Brain microvascular endothelial cell (primary cell): ENCODE measurements at regions not wholly inside any gene's neighbourhood (a gene's known extent, or its start where the extent isn't known, plus 50 kb on each side); places are given as distances from the start of the nearest gene placed in this dataset.

ENCODE experiments used
- DNase-seq: peaks from one replicate; pipeline ENCODE4 v3.0.0-alpha.2; 2020
- H3K27ac ChIP-seq: fragments of 250-450 bp; sonication (Bioruptor Pico); 2 replicates; pipeline ENCODE4 v1.5.1; 2020; ENCODE audit warnings: mild to moderate bottlenecking, moderate library complexity
- H3K27me3 ChIP-seq: fragments of 250-450 bp; sonication (Bioruptor Pico); replicated peaks from 2 replicates; pipeline ENCODE4 v1.5.1; 2020; ENCODE audit warnings: mild to moderate bottlenecking
- H3K36me3 ChIP-seq: fragments of 250-450 bp; sonication (Bioruptor Pico); replicated peaks from 2 replicates; pipeline ENCODE4 v1.5.1; 2020; ENCODE audit warnings: mild to moderate bottlenecking
- H3K4me3 ChIP-seq: 2 replicates; pipeline ENCODE4 v1.5.1; 2011; ENCODE audit warnings: low read depth, mild to moderate bottlenecking, control low read depth, low read length, moderate library complexity
- CTCF ChIP-seq: IDR thresholded peaks from 2 replicates; pipeline ENCODE4 v1.5.1; 2011; ENCODE audit warnings: low read depth, mild to moderate bottlenecking, moderate library complexity, low read length, control low read depth, inconsistent platforms; ENCODE audit errors: missing control alignments
- in situ Hi-C: cut with HindIII; loops from 2 replicates; pipeline ENCODE4 v1.10.0; 2017; ENCODE audit warnings: low sequenced_read_pairs, low pct_ligation_motif_present

- no peak overlapping the region for H3K4me3 ChIP-seq
- in situ Hi-C loops = no loop called here
- no peak for TF ChIP-seq CTCF
- no peak for DNase-seq
- no peak overlapping the region for H3K27ac ChIP-seq
- no peaks in the 10 kb centered on the region for H3K27me3 ChIP-seq
- no peaks in the 10 kb centered on the region for H3K36me3 ChIP-seq
Observed at GRCh38 chr13:76160506-76160905, 524.4 kb downstream of the LMO7 start.

DNA sequence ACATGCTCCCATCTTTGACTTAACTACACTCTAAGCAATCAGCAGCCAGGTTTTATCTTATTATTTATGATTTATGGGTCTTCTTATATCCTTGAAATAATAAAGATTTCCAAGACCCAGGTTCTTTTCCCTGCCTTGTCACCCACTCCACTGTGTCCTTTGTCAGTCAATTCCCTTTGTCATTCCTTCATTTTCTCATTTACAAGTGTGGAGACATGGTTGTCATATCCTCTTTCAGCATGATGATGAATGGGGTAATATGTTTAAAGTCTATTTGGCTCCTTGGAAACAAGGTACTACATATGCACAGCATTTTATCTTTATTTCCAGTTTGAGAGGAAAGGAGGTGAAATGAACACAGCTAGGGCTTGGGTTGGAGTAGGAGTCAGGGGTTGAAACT lies 521.8 kb downstream of the LMO7 start:
- in situ Hi-C loops = no loop called here
- H3K27me3 ChIP-seq = no peaks in the 10 kb centered on the region
- H3K4me3 ChIP-seq = no peak overlapping the region
- no peak for DNase-seq
- H3K27ac ChIP-seq = no peak overlapping the region
- H3K36me3 ChIP-seq = no peaks in the 10 kb centered on the region
- no peak for TF ChIP-seq CTCF

DNA sequence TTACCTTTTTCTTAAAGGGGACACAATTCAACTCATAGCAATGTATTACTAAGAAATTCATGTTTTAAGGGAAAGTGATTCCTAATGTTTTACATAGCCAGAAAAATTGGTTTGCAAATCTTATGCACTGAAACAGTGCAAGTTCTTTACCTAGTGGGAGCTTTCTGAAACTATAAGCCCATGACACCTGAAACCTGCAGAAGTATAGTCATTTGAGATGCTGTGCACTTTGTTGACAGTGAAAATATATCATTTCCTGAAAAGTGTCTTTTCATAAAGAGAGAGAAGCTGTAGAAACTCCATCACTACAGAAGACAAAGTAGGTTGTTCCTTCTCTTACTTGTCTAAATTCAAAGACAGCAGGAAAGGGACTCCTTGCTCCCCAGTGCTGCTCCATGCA lies 517.1 kb downstream of the LMO7 start:
- no peak overlapping the region for H3K27ac ChIP-seq
- no peak overlapping the region for H3K4me3 ChIP-seq
- no peaks in the 10 kb centered on the region for H3K27me3 ChIP-seq
- in situ Hi-C loops = no loop called here
- no peak for DNase-seq
- H3K36me3 ChIP-seq = no peaks in the 10 kb centered on the region
- TF ChIP-seq CTCF = no peak

GRCh38 chr13:76148926-76149325 lies 512.8 kb downstream of the LMO7 start:
- in situ Hi-C loops = no loop called here

DNA sequence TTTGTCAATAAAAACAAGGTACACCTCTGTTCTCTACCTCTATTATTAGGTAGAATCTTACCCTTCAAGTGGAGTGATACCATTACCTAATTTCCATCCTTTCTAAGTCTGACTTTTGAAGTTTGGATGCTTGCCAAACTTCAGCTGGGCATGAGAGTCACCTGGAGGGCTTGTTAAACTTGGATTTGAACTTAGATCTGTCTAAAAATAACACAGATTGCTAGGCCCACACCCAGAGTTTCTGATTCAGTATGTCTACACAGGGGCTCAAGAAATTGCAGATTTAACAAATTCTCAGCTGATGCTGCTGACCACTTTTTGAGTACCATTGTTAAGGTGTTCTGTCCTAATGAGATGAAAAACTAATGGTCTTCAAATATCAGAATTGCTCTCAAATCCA lies 512.2 kb downstream of the LMO7 start:
- TF ChIP-seq CTCF = no peak
- in situ Hi-C loops = no loop called here
- Histone ChIP-seq H3K27me3 (no peaks in the 10 kb centered on the region), H3K4me3 (no peak overlapping the region), H3K36me3 (no peaks in the 10 kb centered on the region), H3K27ac (no peak overlapping the region)
- no peak for DNase-seq

More at GRCh38 chr13:76148926-76149325, 512.8 kb downstream of the LMO7 start:
- peak; percentile 84 for DNase-seq
- H3K27me3 ChIP-seq = no peaks in the 10 kb centered on the region
- no peaks in the 10 kb centered on the region for H3K36me3 ChIP-seq
- no peak overlapping the region for H3K4me3 ChIP-seq
- no peak overlapping the region for H3K27ac ChIP-seq
- no peak for TF ChIP-seq CTCF

GRCh38 chr13:76132532-76132931 lies 496.4 kb downstream of the LMO7 start:
- no peak overlapping the region for H3K27ac ChIP-seq
- in situ Hi-C loops = no loop called here
- no peaks in the 10 kb centered on the region for H3K27me3 ChIP-seq
- no peak for DNase-seq
- H3K4me3 ChIP-seq = no peak overlapping the region
- no peak for TF ChIP-seq CTCF
- H3K36me3 ChIP-seq = no peaks in the 10 kb centered on the region
